Mesendoderm (in vitro differentiated cells): ENCODE measurements at regions not wholly inside any gene's neighbourhood (a gene's known extent, or its start where the extent isn't known, plus 50 kb on each side); places are given as distances from the start of the nearest gene placed in this dataset.

ENCODE experiments used
- DNase-seq: peaks from one replicate; pipeline ENCODE4 v3.0.0; 2013
- H2AK5ac ChIP-seq: 2 replicates; pipeline ENCODE4 v1.6.1; 2013; ENCODE audit warnings: low read length, inconsistent platforms
- H2BK120ac ChIP-seq: 2 replicates; pipeline ENCODE4 v1.6.1; 2013; ENCODE audit warnings: low read depth, mild to moderate bottlenecking, low read length, moderate library complexity, mixed read lengths
- H2BK15ac ChIP-seq: replicated peaks from 2 replicates; pipeline ENCODE4 v1.6.1; 2013; ENCODE audit warnings: low read depth, mild to moderate bottlenecking, moderate library complexity
- H2BK5ac ChIP-seq: 2 replicates; pipeline ENCODE4 v1.6.1; 2013; ENCODE audit warnings: low read length, inconsistent platforms
- H3K18ac ChIP-seq: 2 replicates; pipeline ENCODE4 v1.6.1; 2013; ENCODE audit warnings: mild to moderate bottlenecking, low read length, mixed read lengths
- H3K23ac ChIP-seq: one replicate; pipeline ENCODE4 v1.6.1; 2013; ENCODE audit warnings: low read length
- H3K27ac ChIP-seq: 2 replicates; pipeline ENCODE4 v1.5.1; 2013; ENCODE audit warnings: low read depth, mild to moderate bottlenecking, inconsistent platforms, low read length, moderate library complexity
- H3K27me3 ChIP-seq: 2 replicates; pipeline ENCODE4 v1.6.1; 2013; ENCODE audit warnings: low read length, control low read depth, mild to moderate bottlenecking, inconsistent platforms; ENCODE audit not compliant: insufficient read depth, poor library complexity
- H3K36me3 ChIP-seq: 2 replicates; pipeline ENCODE4 v1.6.1; 2013; ENCODE audit warnings: low read length, inconsistent platforms; ENCODE audit not compliant: control insufficient read depth, insufficient read depth
- H3K4ac ChIP-seq: one replicate; pipeline ENCODE4 v1.6.1; 2013; ENCODE audit warnings: low read depth, mild to moderate bottlenecking, low read length, moderate library complexity
- H3K4me1 ChIP-seq: 2 replicates; pipeline ENCODE4 v1.6.1; 2013; ENCODE audit warnings: low read depth, low read length, inconsistent platforms; ENCODE audit not compliant: control insufficient read depth
- H3K4me2 ChIP-seq: 2 replicates; pipeline ENCODE4 v1.6.1; 2013; ENCODE audit warnings: low read length
- H3K4me3 ChIP-seq: 2 replicates; pipeline ENCODE4 v1.5.1; 2013; ENCODE audit warnings: mild to moderate bottlenecking, low read length
- H3K56ac ChIP-seq: one replicate; pipeline ENCODE4 v1.6.1; 2013; ENCODE audit warnings: low read length
- H3K79me1 ChIP-seq: 2 replicates; pipeline ENCODE4 v1.6.1; 2013; ENCODE audit warnings: low read length, inconsistent platforms
- H3K79me2 ChIP-seq: 2 replicates; pipeline ENCODE4 v1.6.1; 2013; ENCODE audit warnings: mild to moderate bottlenecking, low read length; ENCODE audit not compliant: control insufficient read depth, insufficient read depth
- H3K9ac ChIP-seq: 2 replicates; pipeline ENCODE4 v1.6.1; 2013; ENCODE audit warnings: low read length, inconsistent platforms
- H4K5ac ChIP-seq: one replicate; pipeline ENCODE4 v1.6.1; 2013; ENCODE audit warnings: low read length
- H4K8ac ChIP-seq: one replicate; pipeline ENCODE4 v1.6.1; 2013; ENCODE audit warnings: low read depth, mild to moderate bottlenecking, control low read depth, low read length, moderate library complexity
- WGBS: extraction: QIAGEN DNeasy Blood & Tissue Kit; methylation state at CpG from one replicate; pipeline ENCODE4 v1.1.7; 2013; ENCODE audit warnings: low lambda C conversion rate, missing lambda C conversion rate; ENCODE audit not compliant: insufficient coverage; ENCODE audit errors: extremely low coverage; 5-methylcytosine and 5-hydroxymethylcytosine counted together

- DNase-seq: no peak
- Histone ChIP-seq H3K27me3 (no peaks in the 10 kb centered on the region), H2BK5ac (no peak overlapping the region), H3K4me2 (no peak overlapping the region), H4K8ac (no peak overlapping the region), H3K79me1 (no peaks in the 10 kb centered on the region), H3K27ac (no peak overlapping the region), H3K56ac (no peak overlapping the region), H3K36me3 (no peaks in the 10 kb centered on the region), H3K9ac (no peak overlapping the region), H3K23ac (no peak overlapping the region), H2BK120ac (peak overlapping the region; percentile 38), H3K18ac (peak overlapping the region; percentile 75), H2BK15ac (no peak overlapping the region), H3K4ac (no peak overlapping the region), H3K79me2 (no peaks in the 10 kb centered on the region), H2AK5ac (no peak overlapping the region), H3K4me3 (no peak overlapping the region), H3K4me1 (no peaks in the 10 kb centered on the region), H4K5ac (no peak overlapping the region)
- no CpG with 5 or more reads among the region's 2 CpGs for WGBS
Observed at GRCh38 chr14:87285506-87285905, 707.5 kb downstream of the GALC start.

- no peak overlapping the region for H2AK5ac ChIP-seq
- no peak overlapping the region for H3K9ac ChIP-seq
- no peak overlapping the region for H2BK120ac ChIP-seq
- no peak overlapping the region for H3K18ac ChIP-seq
- H3K56ac ChIP-seq: no peak overlapping the region
- H3K4me3 ChIP-seq: no peak overlapping the region
- no peaks in the 10 kb centered on the region for H3K79me2 ChIP-seq
- no peaks in the 10 kb centered on the region for H3K79me1 ChIP-seq
- H4K8ac ChIP-seq: no peak overlapping the region
- no peak overlapping the region for H3K27ac ChIP-seq
- H3K4me1 ChIP-seq: peaks cover 2% of the 10 kb centered on the region
- no peaks in the 10 kb centered on the region for H3K36me3 ChIP-seq
- no peak overlapping the region for H3K4me2 ChIP-seq
- H3K4ac ChIP-seq: no peak overlapping the region
- H3K23ac ChIP-seq: no peak overlapping the region
- no peaks in the 10 kb centered on the region for H3K27me3 ChIP-seq
- WGBS: no CpG with 5 or more reads among the region's 5 CpGs
- no peak overlapping the region for H4K5ac ChIP-seq
- no peak for DNase-seq
- H2BK15ac ChIP-seq: no peak overlapping the region
- H2BK5ac ChIP-seq: no peak overlapping the region
Observed at GRCh38 chr14:87283547-87283946, 709.4 kb downstream of the GALC start.

- Histone ChIP-seq H2BK120ac (no peak overlapping the region), H3K4me3 (no peak overlapping the region), H2BK5ac (no peak overlapping the region), H3K27ac (no peak overlapping the region), H3K4me1 (peaks cover 2% of the 10 kb centered on the region), H3K79me2 (no peaks in the 10 kb centered on the region), H3K9ac (no peak overlapping the region), H3K36me3 (no peaks in the 10 kb centered on the region), H3K23ac (no peak overlapping the region), H2BK15ac (no peak overlapping the region), H3K18ac (no peak overlapping the region), H4K8ac (no peak overlapping the region), H3K56ac (no peak overlapping the region), H2AK5ac (no peak overlapping the region), H3K79me1 (no peaks in the 10 kb centered on the region), H3K4ac (no peak overlapping the region), H4K5ac (no peak overlapping the region), H3K27me3 (no peaks in the 10 kb centered on the region), H3K4me2 (no peak overlapping the region)
- WGBS: no CpG with 5 or more reads among the region's 5 CpGs
- no peak for DNase-seq
Observed at GRCh38 chr14:87282266-87282665, 710.7 kb downstream of the GALC start.

- Histone ChIP-seq H3K4me2 (no peak overlapping the region), H3K9ac (no peak overlapping the region), H3K4me1 (peaks cover 2% of the 10 kb centered on the region), H3K23ac (no peak overlapping the region), H3K4me3 (no peak overlapping the region), H3K4ac (no peak overlapping the region), H2BK5ac (no peak overlapping the region), H2BK120ac (no peak overlapping the region), H2BK15ac (no peak overlapping the region), H3K27me3 (no peaks in the 10 kb centered on the region), H3K79me1 (no peaks in the 10 kb centered on the region), H3K36me3 (no peaks in the 10 kb centered on the region), H4K8ac (no peak overlapping the region), H3K18ac (no peak overlapping the region), H3K79me2 (no peaks in the 10 kb centered on the region), H3K27ac (no peak overlapping the region), H2AK5ac (no peak overlapping the region), H3K56ac (no peak overlapping the region), H4K5ac (no peak overlapping the region)
- WGBS: no CpG with 5 or more reads among the region's 2 CpGs
- DNase-seq: no peak
Observed at GRCh38 chr14:87278415-87278814, 714.6 kb downstream of the GALC start.

GRCh38 chr14:87271331-87271730 lies 721.7 kb downstream of the GALC start:
- WGBS: no CpG with 5 or more reads among the region's 2 CpGs
- Histone ChIP-seq H2AK5ac (no peak overlapping the region), H3K23ac (no peak overlapping the region), H3K27me3 (no peaks in the 10 kb centered on the region), H3K27ac (no peak overlapping the region), H3K4me1 (no peaks in the 10 kb centered on the region), H3K18ac (no peak overlapping the region), H3K36me3 (no peaks in the 10 kb centered on the region), H3K79me1 (no peaks in the 10 kb centered on the region), H3K79me2 (no peaks in the 10 kb centered on the region), H3K4ac (no peak overlapping the region), H3K56ac (no peak overlapping the region), H2BK15ac (no peak overlapping the region), H4K5ac (no peak overlapping the region), H3K4me3 (no peak overlapping the region), H2BK5ac (no peak overlapping the region), H3K9ac (no peak overlapping the region), H2BK120ac (no peak overlapping the region), H3K4me2 (no peak overlapping the region), H4K8ac (no peak overlapping the region)
- DNase-seq: no peak

- no peaks in the 10 kb centered on the region for H3K27me3 ChIP-seq
- no peak overlapping the region for H3K18ac ChIP-seq
- no peaks in the 10 kb centered on the region for H3K36me3 ChIP-seq
- no peak overlapping the region for H3K4me3 ChIP-seq
- no CpG with 5 or more reads among the region's 2 CpGs for WGBS
- H3K4ac ChIP-seq: no peak overlapping the region
- H3K4me2 ChIP-seq: no peak overlapping the region
- no peaks in the 10 kb centered on the region for H3K4me1 ChIP-seq
- H3K79me1 ChIP-seq: no peaks in the 10 kb centered on the region
- no peak overlapping the region for H4K8ac ChIP-seq
- H3K9ac ChIP-seq: no peak overlapping the region
- H2BK120ac ChIP-seq: no peak overlapping the region
- no peak for DNase-seq
- H3K27ac ChIP-seq: no peak overlapping the region
- H2BK15ac ChIP-seq: no peak overlapping the region
- H2BK5ac ChIP-seq: no peak overlapping the region
- H3K79me2 ChIP-seq: no peaks in the 10 kb centered on the region
- H2AK5ac ChIP-seq: no peak overlapping the region
- H3K23ac ChIP-seq: no peak overlapping the region
- no peak overlapping the region for H4K5ac ChIP-seq
- H3K56ac ChIP-seq: no peak overlapping the region
Observed at GRCh38 chr14:87268997-87269396, 724.0 kb downstream of the GALC start.
